NB4 (cell line): ENCODE measurements at regions not wholly inside any gene's neighbourhood (a gene's known extent, or its start where the extent isn't known, plus 50 kb on each side); places are given as distances from the start of the nearest gene placed in this dataset.

Source experiments
- CTCF ChIP-seq: IDR thresholded peaks from one replicate; pipeline ENCODE4 v1.5.1; 2012; ENCODE audit warnings: low read depth, low read length
- MAX ChIP-seq: IDR thresholded peaks from 2 replicates; pipeline ENCODE4 v1.6.1; 2011; ENCODE audit warnings: low read depth, low read length

- no peak for TF ChIP-seq MAX
- TF ChIP-seq CTCF = no peak
Measured at GRCh38 chrX:143336261-143336660, 181.0 kb downstream of the SPANXN3 start.
